Activated T-helper 1 cell treated with anti-CD3 and anti-CD28 coated beads, Interleukin-12 subunit alpha, Interleukin-12 subunit beta, Interleukin-2, Interleukin-4 antibody, amounts not matched to agents 30 ng/mL and 10 ng/mL and 1 ng/mL, durations not matched to agents 14 hours and 24 hours and 36 hours (primary cell): ENCODE measurements at regions not wholly inside any gene's neighbourhood (a gene's known extent, or its start where the extent isn't known, plus 50 kb on each side); places are given as distances from the start of the nearest gene placed in this dataset.
"Not testable (repeated sequence)": the region's sequence is repeated elsewhere in the genome, so short reads cannot be mapped to it uniquely, and the experiment has no call there.

Source experiments
- DNase-seq: peaks from one replicate; pipeline ENCODE4 v3.0.0; 2021; ENCODE audit warnings: low spot score
- H3K27ac Mint-ChIP-seq: one replicate; pipeline ENCODE4 v1.8.0; 2021; ENCODE audit warnings: mild to moderate bottlenecking, mixed read lengths
- H3K27me3 Mint-ChIP-seq: one replicate; pipeline ENCODE4 v1.8.0; 2022; ENCODE audit warnings: mild to moderate bottlenecking, moderate library complexity, mixed read lengths; ENCODE audit not compliant: insufficient read depth
- H3K36me3 Mint-ChIP-seq: one replicate; pipeline ENCODE4 v1.8.0; 2021; ENCODE audit warnings: low read depth, mixed read lengths
- H3K4me1 Mint-ChIP-seq: one replicate; pipeline ENCODE4 v1.8.0; 2021; ENCODE audit warnings: low read depth, mixed read lengths
- H3K4me3 Mint-ChIP-seq: one replicate; pipeline ENCODE4 v1.8.0; 2021; ENCODE audit warnings: mild to moderate bottlenecking, moderate library complexity, mixed read lengths
- H3K9me3 Mint-ChIP-seq: one replicate; pipeline ENCODE4 v1.8.0; 2021; ENCODE audit warnings: mixed read lengths
- intact Hi-C: fragments of 100-400 bp; cut with micrococcal nuclease; formaldehyde crosslinking; loops from one replicate; pipeline ENCODE4 v1.15.1; 2024

- no peak for DNase-seq
- Mint-ChIP-seq H3K27me3 (peaks cover 6% of the 10 kb centered on the region), H3K36me3 (no peaks in the 10 kb centered on the region), H3K4me1 (no peaks in the 10 kb centered on the region), H3K4me3 (no peak overlapping the region), H3K27ac (no peak overlapping the region), H3K9me3 (no peaks in the 10 kb centered on the region)
- intact Hi-C loops, result no loop called here
These were observed 107.3 kb upstream of the DAPK1 start for GRCh38 chr9:87390361-87390760.

GRCh38 chr9:87392086-87392485 is 105.6 kb upstream of the DAPK1 start:
- no peak overlapping the region for H3K27ac Mint-ChIP-seq

DNA sequence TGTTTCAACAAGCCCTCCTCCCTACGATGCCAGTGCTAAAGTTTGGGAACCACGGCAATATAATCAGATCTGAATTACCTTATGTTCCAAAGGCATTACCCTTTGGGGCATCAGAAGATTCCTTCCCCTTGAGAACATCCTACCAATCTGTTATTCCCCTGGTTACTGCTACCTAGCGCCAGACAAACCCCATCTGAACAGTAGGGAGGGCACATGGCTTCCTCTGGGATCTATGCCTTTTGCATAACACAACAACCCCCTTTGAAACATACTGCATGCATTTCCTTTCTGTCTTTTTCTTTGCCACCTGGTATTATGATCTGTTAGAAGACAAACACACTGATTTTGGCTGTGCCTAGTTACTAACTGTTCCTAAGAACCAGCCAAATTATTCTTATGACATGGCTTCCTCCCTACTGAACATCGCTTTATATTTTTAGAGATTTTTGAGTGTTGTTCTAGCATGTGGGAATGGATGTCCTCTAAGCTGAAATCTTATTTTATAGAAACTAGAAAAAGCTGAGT is 103.9 kb upstream of the DAPK1 start:
- Mint-ChIP-seq H3K4me3 (no peak overlapping the region), H3K36me3 (no peaks in the 10 kb centered on the region), H3K27me3 (peaks cover 6% of the 10 kb centered on the region), H3K9me3 (no peaks in the 10 kb centered on the region), H3K4me1 (no peaks in the 10 kb centered on the region), H3K27ac (no peak overlapping the region)
- no peak for DNase-seq
- intact Hi-C loops, result no loop called here

More at GRCh38 chr9:87392086-87392485, 105.6 kb upstream of the DAPK1 start:
- no peak for DNase-seq
- Mint-ChIP-seq H3K4me1 (no peaks in the 10 kb centered on the region), H3K4me3 (no peak overlapping the region), H3K36me3 (no peaks in the 10 kb centered on the region), H3K27me3 (peaks cover 6% of the 10 kb centered on the region), H3K9me3 (no peaks in the 10 kb centered on the region)
- intact Hi-C loops, result no loop called here

DNA sequence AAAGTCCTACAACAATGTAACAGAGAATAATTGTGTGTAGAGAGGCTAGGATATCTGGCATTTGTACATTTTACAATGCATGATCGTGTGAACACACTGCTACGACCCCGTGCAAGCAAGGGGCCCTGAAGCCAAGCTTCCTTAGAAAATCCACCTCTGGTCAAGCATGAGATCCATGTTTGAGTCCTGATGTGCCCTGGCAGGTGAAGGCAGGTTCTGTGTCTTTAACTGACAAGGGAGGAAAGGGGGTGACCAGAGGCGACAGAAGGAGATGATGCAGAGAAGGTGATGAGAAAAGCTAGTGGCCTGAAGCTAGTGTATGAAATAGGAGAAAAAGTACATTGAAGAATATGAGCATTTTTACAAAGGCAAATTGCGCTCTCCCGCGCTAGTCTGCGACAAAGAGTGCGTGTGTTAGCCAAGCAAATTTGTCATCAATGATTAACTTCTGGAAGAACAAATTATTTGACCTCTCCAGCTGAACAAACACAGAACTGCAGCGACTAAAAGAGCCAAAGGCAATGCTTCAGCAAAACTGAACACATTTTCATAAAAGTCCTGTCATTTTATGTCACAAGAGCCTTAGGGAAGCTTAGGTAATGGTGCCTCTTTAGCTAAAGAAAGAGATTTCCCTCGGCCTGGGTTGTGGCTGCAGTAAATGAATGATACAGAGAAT is 101.7 kb upstream of the DAPK1 start:
- DNase-seq, result no peak
- H3K27me3 Mint-ChIP-seq, result peaks cover 6% of the 10 kb centered on the region
- no peaks in the 10 kb centered on the region for H3K9me3 Mint-ChIP-seq
- no peak overlapping the region for H3K27ac Mint-ChIP-seq
- no peaks in the 10 kb centered on the region for H3K4me1 Mint-ChIP-seq
- H3K36me3 Mint-ChIP-seq, result no peaks in the 10 kb centered on the region
- no peak overlapping the region for H3K4me3 Mint-ChIP-seq
- intact Hi-C loops, result no loop called here

DNA sequence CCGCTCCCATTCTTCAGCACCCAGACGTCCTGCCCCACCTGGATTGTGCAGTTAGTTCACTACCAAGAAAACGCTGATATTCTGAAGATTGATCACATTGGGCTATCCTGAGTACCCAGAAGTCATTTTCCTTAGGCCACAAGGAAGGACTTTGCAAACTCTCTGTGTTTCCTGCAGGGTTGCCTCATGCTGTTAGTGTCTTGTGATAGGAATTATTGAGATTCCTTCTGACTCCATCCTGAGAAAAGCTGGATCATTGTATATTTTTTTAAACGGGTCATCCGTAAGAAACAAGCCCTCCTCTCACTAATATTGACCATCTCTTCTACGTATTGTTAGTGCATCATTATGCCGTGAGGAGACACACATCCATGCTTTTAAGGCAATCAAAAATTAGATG is 96.0 kb upstream of the DAPK1 start:
- H3K27ac Mint-ChIP-seq, result no peak overlapping the region
- no peak overlapping the region for H3K4me3 Mint-ChIP-seq
- no peaks in the 10 kb centered on the region for H3K9me3 Mint-ChIP-seq
- intact Hi-C loops, result no loop called here
- no peaks in the 10 kb centered on the region for H3K36me3 Mint-ChIP-seq
- H3K27me3 Mint-ChIP-seq, result peaks cover 1% of the 10 kb centered on the region
- no peaks in the 10 kb centered on the region for H3K4me1 Mint-ChIP-seq
- no peak for DNase-seq

- no peaks in the 10 kb centered on the region for H3K9me3 Mint-ChIP-seq
- peaks cover 1% of the 10 kb centered on the region for H3K27me3 Mint-ChIP-seq
- DNase-seq, result no peak
- no peak overlapping the region for H3K4me3 Mint-ChIP-seq
- no peak overlapping the region for H3K27ac Mint-ChIP-seq
- H3K4me1 Mint-ChIP-seq, result no peaks in the 10 kb centered on the region
- no peaks in the 10 kb centered on the region for H3K36me3 Mint-ChIP-seq
- intact Hi-C loops, result no loop called here
These were observed 95.1 kb upstream of the DAPK1 start for GRCh38 chr9:87402537-87402936.

- DNase-seq, result no peak
- H3K9me3 Mint-ChIP-seq, result no peaks in the 10 kb centered on the region
- intact Hi-C loops, result no loop called here
- peaks cover 1% of the 10 kb centered on the region for H3K27me3 Mint-ChIP-seq
- no peak overlapping the region for H3K27ac Mint-ChIP-seq
- H3K4me3 Mint-ChIP-seq, result no peak overlapping the region
- no peaks in the 10 kb centered on the region for H3K4me1 Mint-ChIP-seq
- no peaks in the 10 kb centered on the region for H3K36me3 Mint-ChIP-seq
These were observed 91.8 kb upstream of the DAPK1 start for GRCh38 chr9:87405677-87406542.

GRCh38 chr9:87406543-87407166 is 91.0 kb upstream of the DAPK1 start:
- Mint-ChIP-seq H3K27ac (no peak overlapping the region), H3K9me3 (no peaks in the 10 kb centered on the region), H3K36me3 (no peaks in the 10 kb centered on the region), H3K4me3 (no peak overlapping the region), H3K4me1 (no peaks in the 10 kb centered on the region), H3K27me3 (peaks cover 1% of the 10 kb centered on the region)
- DNase-seq, result no peak
- intact Hi-C loops, result no loop called here

DNA sequence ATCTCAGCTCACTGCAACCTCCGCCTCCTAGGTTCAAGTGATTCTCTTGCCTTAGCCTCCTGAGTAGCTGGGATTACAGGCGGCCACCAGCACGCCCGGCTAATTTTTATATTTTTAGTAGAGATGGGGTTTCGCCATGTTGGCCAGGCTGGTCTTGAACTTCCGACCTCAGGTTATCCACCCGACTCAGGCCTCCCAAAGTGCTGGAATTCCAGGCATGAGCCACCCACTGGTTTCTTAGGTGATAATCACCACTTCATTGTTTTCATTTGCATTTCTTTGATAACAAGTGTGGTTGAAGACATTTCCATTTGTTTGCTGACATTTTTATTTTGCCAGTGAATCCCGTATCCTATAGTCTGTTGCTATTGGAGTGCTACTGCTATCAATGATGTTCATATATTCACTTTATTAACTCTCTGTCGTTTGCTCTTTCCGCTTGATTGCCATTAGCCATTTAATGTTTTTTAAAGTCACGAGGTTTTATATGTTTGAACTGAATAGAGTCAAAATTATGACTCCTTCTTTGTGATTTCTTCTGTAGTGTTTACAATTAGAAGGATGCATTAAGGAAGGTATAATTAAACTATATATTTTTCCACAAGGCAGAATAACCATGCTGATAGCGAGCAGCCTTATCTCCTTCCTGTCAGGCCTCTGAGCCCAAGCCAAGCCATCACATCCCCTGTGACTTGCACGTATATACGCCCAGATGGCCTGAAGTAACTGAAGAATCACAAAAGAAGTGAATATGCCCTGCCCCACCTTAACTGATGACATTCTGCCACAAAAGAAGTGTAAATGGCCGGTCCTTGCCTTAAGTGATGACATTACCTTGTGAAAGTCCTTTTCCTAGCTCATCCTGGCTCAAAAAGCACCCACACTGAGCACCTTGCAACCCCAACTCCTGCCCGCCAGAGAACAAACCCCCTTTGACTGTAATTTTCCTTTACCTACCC is 87.3 kb upstream of the DAPK1 start:
- intact Hi-C loops, DNase-seq, H3K36me3 Mint-ChIP-seq, H3K27me3 Mint-ChIP-seq, H3K4me3 Mint-ChIP-seq, H3K27ac Mint-ChIP-seq, H3K9me3 Mint-ChIP-seq, H3K4me1 Mint-ChIP-seq: not testable (repeated sequence)

DNA sequence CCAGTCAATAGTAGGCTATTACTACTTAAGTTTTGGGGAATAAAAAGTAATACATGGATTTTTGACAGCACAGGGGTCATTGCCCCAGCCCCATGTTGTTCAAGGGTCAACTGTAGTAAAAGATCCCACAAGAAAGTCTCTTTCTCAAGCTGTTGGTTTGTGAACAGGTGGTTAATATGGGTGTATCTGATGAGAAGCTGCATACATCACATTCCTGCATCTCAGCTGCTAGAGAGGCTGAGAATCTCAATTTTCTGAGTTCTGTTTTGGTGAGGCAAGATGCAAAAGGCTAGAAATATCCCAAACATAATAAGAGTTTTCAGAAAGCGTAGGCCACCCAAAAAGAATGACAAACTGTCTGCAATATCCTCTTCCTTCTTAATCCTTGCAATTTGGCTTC is 76.8 kb upstream of the DAPK1 start:
- Mint-ChIP-seq H3K36me3 (no peaks in the 10 kb centered on the region), H3K9me3 (peaks cover 4% of the 10 kb centered on the region), H3K27me3 (no peaks in the 10 kb centered on the region), H3K4me3 (no peak overlapping the region), H3K27ac (no peak overlapping the region), H3K4me1 (no peaks in the 10 kb centered on the region)
- no peak for DNase-seq
- intact Hi-C loops, result no loop called here

- Mint-ChIP-seq H3K4me3 (no peak overlapping the region), H3K36me3 (no peaks in the 10 kb centered on the region), H3K27ac (no peak overlapping the region), H3K4me1 (no peaks in the 10 kb centered on the region), H3K27me3 (no peaks in the 10 kb centered on the region), H3K9me3 (peaks cover 4% of the 10 kb centered on the region)
- no peak for DNase-seq
- intact Hi-C loops, result no loop called here
These were observed 75.9 kb upstream of the DAPK1 start for GRCh38 chr9:87421734-87422133.

DNA sequence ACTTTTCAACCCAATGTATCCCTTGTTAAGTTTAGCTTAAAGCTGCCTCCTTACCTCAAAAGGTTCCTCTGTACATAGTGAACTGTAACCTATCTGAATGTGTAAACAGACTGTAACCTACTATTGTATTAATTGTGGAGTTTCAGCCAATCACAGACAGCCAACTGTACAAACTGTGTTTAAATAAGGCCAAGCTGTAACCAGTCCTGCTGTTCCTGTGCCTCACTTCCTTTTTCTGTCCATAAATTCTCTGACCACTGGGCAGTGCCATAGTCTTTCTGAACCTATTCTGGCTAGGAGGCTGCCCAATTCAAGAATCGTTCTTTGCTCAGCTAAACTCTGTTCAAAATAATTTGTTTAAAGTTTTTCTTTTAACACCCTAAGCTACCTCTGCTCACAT is 74.7 kb upstream of the DAPK1 start:
- intact Hi-C loops, result no loop called here
- Mint-ChIP-seq H3K27me3 (no peaks in the 10 kb centered on the region), H3K36me3 (no peaks in the 10 kb centered on the region), H3K9me3 (peaks cover 4% of the 10 kb centered on the region), H3K4me3 (no peak overlapping the region), H3K27ac (no peak overlapping the region), H3K4me1 (no peaks in the 10 kb centered on the region)
- no peak for DNase-seq
